Right atrium auricular region (tissue), 2 donors: ENCODE measurements at regions not wholly inside any gene's neighbourhood (a gene's known extent, or its start where the extent isn't known, plus 50 kb on each side); places are given as distances from the start of the nearest gene placed in this dataset.
"Not testable (repeated sequence)": the region's sequence is repeated elsewhere in the genome, so short reads cannot be mapped to it uniquely, and the experiment has no call there.

Experiments used
- DNase-seq: peaks from one replicate; pipeline ENCODE4 v3.0.0-alpha.2; 2019; ENCODE audit warnings: low spot score
- H3K27ac ChIP-seq, 2 donors: fragments of 200-600 bp; sonication (generic); 1 replicate in 1 of 2; 2 replicates in 1 of 2; pipeline ENCODE4 v1.5.1; 2016 to 2019
- H3K27me3 ChIP-seq, 2 donors: fragments of 200-600 bp; sonication (generic); one replicate each; pipeline versions ENCODE4 v1.5.1 to v1.6.0; 2017 to 2019
- H3K36me3 ChIP-seq: fragments of 200-600 bp; sonication (generic); one replicate; pipeline ENCODE4 v1.5.1; 2016
- H3K4me1 ChIP-seq, 2 donors: fragments of 200-600 bp; sonication (generic); one replicate each; pipeline versions ENCODE4 v1.5.1 to v1.6.0; 2017 to 2019
- H3K4me3 ChIP-seq, 2 donors: fragments of 200-600 bp; sonication (generic); 1 replicate in 1 of 2; 2 replicates in 1 of 2; pipeline ENCODE4 v1.5.1; 2017 to 2019; ENCODE audit warnings: mild to moderate bottlenecking in 1 of 2, moderate library complexity in 1 of 2
- H3K9me3 ChIP-seq, 2 donors: fragments of 200-600 bp; sonication (generic); one replicate each; pipeline ENCODE4 v1.5.1; 2019
- TF ChIP-seq, protein P1 (sequence below), 2 donors: fragments of 200-600 bp; sonication (generic); IDR thresholded peaks; one replicate each; pipeline ENCODE4 v1.5.1; 2019; ENCODE audit warnings: antibody characterized with exemption in 2 of 2

DNA sequence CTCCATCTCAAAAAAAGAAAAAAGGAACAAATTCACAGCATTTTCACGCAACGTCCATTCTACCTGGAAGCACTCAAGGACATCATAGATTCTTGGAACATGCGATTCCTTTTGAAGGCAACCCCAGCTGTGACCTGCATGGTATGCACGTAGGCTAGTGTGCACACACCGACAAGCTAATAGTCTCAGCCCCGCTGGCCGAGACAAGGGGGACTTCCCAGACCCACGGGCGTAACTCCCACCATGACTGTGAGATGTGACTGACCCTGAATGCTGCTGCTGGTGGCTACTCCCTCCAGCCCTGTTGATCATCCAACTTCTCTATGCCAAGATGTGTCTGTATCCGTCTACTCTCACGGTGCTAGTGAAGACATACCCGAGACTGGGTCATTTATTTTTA is 78.3 kb downstream of the CRLF2 start:
- H3K27me3 ChIP-seq, result no peaks in the 10 kb centered on the region
- no peaks in the 10 kb centered on the region for H3K4me1 ChIP-seq
- H3K4me3 ChIP-seq, result no peak overlapping the region
- DNase-seq, result no peak
- no peak overlapping the region for H3K27ac ChIP-seq
- TF ChIP-seq, protein P1, sequence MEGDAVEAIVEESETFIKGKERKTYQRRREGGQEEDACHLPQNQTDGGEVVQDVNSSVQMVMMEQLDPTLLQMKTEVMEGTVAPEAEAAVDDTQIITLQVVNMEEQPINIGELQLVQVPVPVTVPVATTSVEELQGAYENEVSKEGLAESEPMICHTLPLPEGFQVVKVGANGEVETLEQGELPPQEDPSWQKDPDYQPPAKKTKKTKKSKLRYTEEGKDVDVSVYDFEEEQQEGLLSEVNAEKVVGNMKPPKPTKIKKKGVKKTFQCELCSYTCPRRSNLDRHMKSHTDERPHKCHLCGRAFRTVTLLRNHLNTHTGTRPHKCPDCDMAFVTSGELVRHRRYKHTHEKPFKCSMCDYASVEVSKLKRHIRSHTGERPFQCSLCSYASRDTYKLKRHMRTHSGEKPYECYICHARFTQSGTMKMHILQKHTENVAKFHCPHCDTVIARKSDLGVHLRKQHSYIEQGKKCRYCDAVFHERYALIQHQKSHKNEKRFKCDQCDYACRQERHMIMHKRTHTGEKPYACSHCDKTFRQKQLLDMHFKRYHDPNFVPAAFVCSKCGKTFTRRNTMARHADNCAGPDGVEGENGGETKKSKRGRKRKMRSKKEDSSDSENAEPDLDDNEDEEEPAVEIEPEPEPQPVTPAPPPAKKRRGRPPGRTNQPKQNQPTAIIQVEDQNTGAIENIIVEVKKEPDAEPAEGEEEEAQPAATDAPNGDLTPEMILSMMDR (IDR thresholded peaks at IDR 0.05), result no peak
- no peaks in the 10 kb centered on the region for H3K36me3 ChIP-seq
- peaks cover 0 to 3% of the 10 kb centered on the region in 2 donors for H3K9me3 ChIP-seq

DNA sequence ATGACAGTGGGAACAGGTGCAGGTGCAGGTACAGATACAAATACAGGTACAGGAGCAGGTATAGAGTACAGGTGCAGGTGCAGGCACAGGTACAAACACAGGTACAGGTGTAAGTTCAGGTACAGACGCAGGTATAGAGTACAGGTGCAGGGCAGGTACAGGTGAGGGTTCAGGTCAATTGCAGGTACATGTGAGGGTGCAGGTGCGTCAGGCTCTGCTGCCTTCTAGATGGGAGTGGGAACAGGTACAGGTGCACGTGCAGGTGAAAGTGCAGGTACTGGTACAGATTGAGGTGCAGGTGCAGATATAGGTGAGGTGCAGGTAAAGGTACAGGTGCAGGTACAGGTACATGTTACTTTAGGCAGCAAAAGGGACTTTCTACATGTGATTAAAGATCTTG is 85.7 kb downstream of the CRLF2 start:
- Histone ChIP-seq H3K36me3 (no peaks in the 10 kb centered on the region), H3K27me3 (no peaks in the 10 kb centered on the region), H3K4me3 (no peak overlapping the region), H3K9me3 (no peaks in the 10 kb centered on the region), H3K27ac (no peak overlapping the region), H3K4me1 (no peaks in the 10 kb centered on the region)
- TF ChIP-seq, protein P1 (IDR thresholded peaks at IDR 0.05), result no peak
- peak; percentile 11 for DNase-seq

DNA sequence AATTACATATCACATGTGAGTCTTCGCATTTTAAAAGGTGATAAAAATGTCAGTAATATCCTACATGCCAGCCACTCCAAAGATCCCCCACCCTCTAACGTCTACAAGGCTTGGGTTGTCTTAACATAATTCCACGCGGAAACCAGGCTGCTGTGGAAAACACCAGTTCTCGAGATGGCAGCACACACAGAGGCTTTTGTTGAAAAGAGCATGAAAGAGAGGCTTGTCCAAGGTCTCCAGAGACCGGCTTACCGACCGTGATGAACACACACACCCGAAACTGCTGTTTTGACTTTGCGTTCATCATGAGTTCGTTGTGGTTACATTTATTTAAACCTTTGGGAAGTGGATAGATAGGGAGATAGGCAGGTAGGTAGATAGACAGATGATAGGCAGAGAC is 87.9 kb downstream of the CRLF2 start:
- no peak overlapping the region for H3K4me3 ChIP-seq
- no peak overlapping the region for H3K27ac ChIP-seq
- no peaks in the 10 kb centered on the region for H3K9me3 ChIP-seq
- TF ChIP-seq, protein P1 (IDR thresholded peaks at IDR 0.05), result no peak
- no peak for DNase-seq
- no peaks in the 10 kb centered on the region for H3K36me3 ChIP-seq
- no peaks in the 10 kb centered on the region for H3K4me1 ChIP-seq
- no peaks in the 10 kb centered on the region for H3K27me3 ChIP-seq

DNA sequence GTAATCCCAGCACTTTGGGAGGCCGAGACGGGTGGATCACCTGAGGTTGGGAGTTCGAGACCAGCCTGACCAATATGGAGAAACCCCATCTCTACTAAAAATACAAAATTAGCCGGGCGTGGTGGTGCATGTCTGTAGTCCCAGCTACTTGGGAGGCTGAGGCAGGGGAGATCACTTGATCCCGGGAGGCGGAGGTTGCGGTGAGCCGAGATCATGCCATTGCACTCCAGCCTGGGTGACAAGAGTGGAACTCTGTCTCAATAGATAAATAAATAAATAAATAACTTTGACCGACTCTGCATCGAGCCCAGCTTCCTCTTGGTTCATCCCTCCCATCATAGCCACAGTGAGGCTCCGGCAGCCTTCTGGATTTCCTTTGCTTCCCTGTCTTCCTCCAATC is 89.6 kb downstream of the CRLF2 start:
- H3K4me3 ChIP-seq, H3K36me3 ChIP-seq, H3K27me3 ChIP-seq, H3K4me1 ChIP-seq, DNase-seq, H3K27ac ChIP-seq, H3K9me3 ChIP-seq: not testable (repeated sequence)

DNA sequence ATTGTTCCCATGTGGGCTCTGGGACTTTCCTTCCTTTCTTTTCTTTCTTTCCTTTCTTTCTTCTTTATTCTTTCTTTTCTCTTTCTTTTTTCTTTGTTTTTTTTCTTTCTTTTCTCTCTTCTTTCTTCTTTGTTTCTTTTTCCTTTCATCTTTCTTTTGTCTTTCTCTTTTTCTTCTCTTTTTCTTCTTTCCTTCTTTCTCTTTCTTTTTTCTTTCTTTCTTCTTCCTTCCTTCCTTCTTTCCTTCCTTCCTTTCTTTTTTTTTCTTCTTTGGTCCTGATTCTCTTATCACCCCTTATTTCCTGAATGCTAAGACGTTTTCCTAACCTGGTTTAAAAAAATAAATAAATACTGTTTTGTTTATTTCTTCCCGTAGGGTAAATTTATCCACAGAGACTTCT is 93.2 kb downstream of the CRLF2 start:
- no peak for DNase-seq
- Histone ChIP-seq H3K4me3 (no peak overlapping the region), H3K36me3 (no peaks in the 10 kb centered on the region), H3K9me3 (no peaks in the 10 kb centered on the region), H3K4me1 (no peaks in the 10 kb centered on the region), H3K27ac (no peak overlapping the region), H3K27me3 (no peaks in the 10 kb centered on the region)
- TF ChIP-seq, protein P1 (IDR thresholded peaks at IDR 0.05), result no peak

DNA sequence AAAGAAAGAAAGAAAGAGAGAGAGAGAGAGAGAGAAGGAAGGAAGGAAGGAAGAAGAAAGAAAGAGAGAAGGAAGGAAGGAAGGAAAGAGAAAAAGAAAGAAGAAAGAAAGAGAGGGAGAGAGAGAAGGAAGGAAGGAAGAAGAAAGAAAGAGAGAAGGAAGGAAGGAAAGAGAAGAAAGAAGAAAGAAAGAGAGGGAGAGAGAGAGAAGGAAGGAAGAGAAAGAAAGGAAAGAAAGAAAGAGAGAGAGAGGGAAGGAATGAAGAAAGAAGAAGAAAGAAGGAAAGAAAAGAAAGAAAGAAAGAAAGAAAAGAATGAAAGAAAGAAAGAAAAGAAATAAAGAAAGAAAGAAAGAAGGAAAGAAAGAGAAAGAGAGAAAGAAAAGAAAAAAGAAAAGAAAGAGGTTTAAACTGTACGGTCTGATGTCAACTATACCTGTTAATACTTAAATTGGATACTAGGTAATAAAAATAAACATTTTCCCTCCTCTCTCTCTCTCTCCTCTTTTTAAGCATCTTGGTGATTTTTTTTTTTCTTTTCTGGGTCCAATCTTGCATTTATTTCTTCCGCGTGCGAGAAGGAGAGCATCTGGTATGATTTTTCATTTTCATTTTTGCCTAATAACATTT is 93.8 kb downstream of the CRLF2 start:
- Histone ChIP-seq H3K4me1 (no peaks in the 10 kb centered on the region), H3K27me3 (no peaks in the 10 kb centered on the region), H3K4me3 (no peak overlapping the region), H3K36me3 (no peaks in the 10 kb centered on the region), H3K27ac (no peak overlapping the region), H3K9me3 (no peaks in the 10 kb centered on the region)
- TF ChIP-seq, protein P1 (IDR thresholded peaks at IDR 0.05), result no peak
- DNase-seq, result no peak

DNA sequence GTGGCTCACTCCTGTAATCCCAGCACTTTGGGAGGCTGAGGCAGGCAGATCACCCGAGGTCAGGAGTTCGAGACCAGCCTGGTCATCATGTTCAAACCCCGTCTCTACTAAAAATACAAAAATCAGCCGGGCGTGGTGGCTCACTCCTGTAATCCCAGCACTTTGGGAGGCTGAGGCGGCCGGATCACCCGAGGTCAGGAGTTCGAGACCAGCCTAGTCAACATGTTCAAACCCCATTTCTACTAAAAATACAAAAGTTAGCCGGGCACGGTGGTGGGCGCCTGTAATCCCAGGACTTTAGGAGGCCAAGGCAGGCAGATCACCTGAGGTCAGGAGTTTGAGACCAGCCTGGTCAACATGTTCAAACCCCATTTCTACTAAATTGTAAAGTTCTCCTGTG is 97.0 kb downstream of the CRLF2 start:
- H3K4me3 ChIP-seq, H3K27ac ChIP-seq, H3K27me3 ChIP-seq, H3K4me1 ChIP-seq, H3K36me3 ChIP-seq, H3K9me3 ChIP-seq, DNase-seq: not testable (repeated sequence)
